Activated B cell treated with CpG ODN at 0.5 μM for 24 hours (primary cell): ENCODE measurements at regions not wholly inside any gene's neighbourhood (a gene's known extent, or its start where the extent isn't known, plus 50 kb on each side); places are given as distances from the start of the nearest gene placed in this dataset.
"Not testable (repeated sequence)": the region's sequence is repeated elsewhere in the genome, so short reads cannot be mapped to it uniquely, and the experiment has no call there.

Source experiments
- ATAC-seq: fragments of 200-7000 bp; cut with Tn5 transposase; one replicate; pipeline ENCODE4 v1.10.0; 2021; ENCODE audit warnings: low read depth, mild to moderate bottlenecking, moderate library complexity
- CTCF ChIA-PET: fragments of 350-600 bp; sonication (Branson Sonifier 250); formaldehyde crosslinking; loops from one replicate; lab custom pipeline; 2021; ENCODE audit warnings: antibody characterized with exemption; lab: Charles Lee
- POLR2A ChIA-PET: fragments of 350-600 bp; sonication (Branson Sonifier 250); formaldehyde crosslinking; loops from one replicate; lab custom pipeline; 2021; ENCODE audit warnings: antibody characterized with exemption; lab: Charles Lee
- DNase-seq: peaks from one replicate; pipeline ENCODE4 v3.0.0; 2022
- H3K27ac Mint-ChIP-seq: one replicate; pipeline ENCODE4 v1.8.0; 2020; ENCODE audit warnings: mixed read lengths
- H3K27me3 Mint-ChIP-seq: one replicate; pipeline ENCODE4 v1.8.0; 2021; ENCODE audit warnings: mixed read lengths
- H3K36me3 Mint-ChIP-seq: one replicate; pipeline ENCODE4 v1.8.0; 2021; ENCODE audit warnings: low read depth, mixed read lengths
- H3K4me1 Mint-ChIP-seq: one replicate; pipeline ENCODE4 v1.8.0; 2021; ENCODE audit warnings: mixed read lengths
- H3K4me3 Mint-ChIP-seq: one replicate; pipeline ENCODE4 v1.8.0; 2020; ENCODE audit warnings: mild to moderate bottlenecking, mixed read lengths
- H3K9me3 Mint-ChIP-seq: one replicate; pipeline ENCODE4 v1.8.0; 2020; ENCODE audit warnings: mixed read lengths
- CTCF ChIP-seq: fragments of 200-600 bp; IDR thresholded peaks from one replicate; pipeline ENCODE4 v1.8.0; 2022; ENCODE audit warnings: antibody characterized with exemption, mild to moderate bottlenecking
- intact Hi-C: fragments of 100-400 bp; cut with micrococcal nuclease; formaldehyde crosslinking; loops from one replicate; pipeline ENCODE4 v1.15.1; 2024

DNA sequence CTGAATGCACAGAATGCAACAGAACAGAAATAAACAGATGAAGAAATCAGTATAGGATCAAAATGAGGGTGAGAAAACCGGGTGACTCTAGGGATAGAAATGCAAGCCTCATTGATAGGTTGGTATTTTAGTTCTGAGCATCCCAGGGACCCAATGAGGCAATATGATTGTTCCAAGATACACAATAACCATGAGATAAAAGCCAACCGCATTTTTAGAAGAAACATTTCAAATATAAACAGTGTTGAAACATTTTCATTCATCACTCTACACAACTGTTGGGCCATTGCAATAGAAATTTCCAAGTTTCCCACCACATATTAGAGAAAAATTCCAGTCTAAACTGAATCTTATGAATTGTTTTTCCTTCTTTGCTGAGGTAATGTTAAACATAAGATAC lies 452.3 kb upstream of the PTGER4 start:
- TF ChIP-seq CTCF: no peak
- peaks cover 45% of the 10 kb centered on the region for H3K4me1 Mint-ChIP-seq
- intact Hi-C loops: loop anchor here (5.0 kb wide), 1 partner anchor 160 kb away; no protein-coding TSS in a partner anchor
- H3K36me3 Mint-ChIP-seq: no peaks in the 10 kb centered on the region
- no peak for DNase-seq
- no peak for ATAC-seq
- POLR2A ChIA-PET: no interaction called here
- no peaks in the 10 kb centered on the region for H3K9me3 Mint-ChIP-seq
- no peak overlapping the region for H3K27ac Mint-ChIP-seq
- CTCF ChIA-PET: no interaction called here
- no peaks in the 10 kb centered on the region for H3K27me3 Mint-ChIP-seq
- peak overlapping the region; percentile 33 for H3K4me3 Mint-ChIP-seq

DNA sequence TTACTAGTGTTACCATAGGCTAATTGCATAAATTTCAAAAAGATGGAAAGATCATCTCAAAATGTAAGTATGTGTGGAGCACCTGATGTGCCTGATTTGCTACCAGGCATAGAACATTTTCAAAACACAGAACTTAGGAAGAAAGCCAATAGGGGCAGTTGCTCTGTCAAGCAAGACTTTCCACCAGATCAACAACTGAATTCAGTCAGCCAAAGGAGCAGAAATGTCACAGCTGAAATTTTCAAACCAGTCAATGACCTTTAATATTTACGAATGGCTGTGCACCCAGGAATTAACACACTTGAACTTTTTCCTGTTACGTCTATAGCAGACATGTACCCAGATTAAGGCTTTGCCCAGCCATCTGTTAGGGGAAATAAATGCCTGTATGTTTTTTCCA lies 452.8 kb upstream of the PTGER4 start:
- DNase-seq: no peak
- Mint-ChIP-seq H3K9me3 (no peaks in the 10 kb centered on the region), H3K36me3 (no peaks in the 10 kb centered on the region), H3K4me3 (peak overlapping the region; percentile 33), H3K27me3 (peaks cover 2% of the 10 kb centered on the region), H3K4me1 (peaks cover 45% of the 10 kb centered on the region), H3K27ac (peak overlapping the region; percentile 19)
- intact Hi-C loops: loop anchor here (5.0 kb wide), 1 partner anchor 160 kb away; no protein-coding TSS in a partner anchor
- POLR2A ChIA-PET: interaction anchor here (1.0 kb wide), 1 partner anchor 259 kb away, joined by 3 read pairs; no protein-coding TSS in a partner anchor
- TF ChIP-seq CTCF: no peak
- ATAC-seq: peak; percentile 32
- CTCF ChIA-PET: no interaction called here

DNA sequence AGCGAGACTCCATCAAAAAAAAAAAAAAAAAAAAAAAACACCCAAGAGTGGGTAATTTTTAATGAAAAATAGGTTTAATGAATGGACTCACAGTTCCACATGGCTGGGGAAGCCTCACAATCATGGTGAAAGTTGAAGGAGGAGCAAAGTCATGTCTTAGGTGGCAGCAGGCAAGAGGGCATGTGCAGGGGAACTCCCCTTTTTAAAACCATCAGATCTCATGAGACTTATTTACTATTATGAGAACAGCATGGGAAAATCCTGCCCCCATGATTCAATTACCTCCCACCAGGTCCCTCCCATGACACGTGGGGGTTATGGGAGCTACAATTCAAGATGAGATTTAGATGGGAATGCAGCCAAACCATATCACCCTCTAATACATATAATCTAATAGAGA lies 454.6 kb upstream of the PTGER4 start:
- H3K9me3 Mint-ChIP-seq, DNase-seq, H3K36me3 Mint-ChIP-seq, H3K27me3 Mint-ChIP-seq: not testable (repeated sequence)
- ChIA-PET CTCF (interaction anchor here (0.9 kb wide), 1 partner anchor 461 kb away, joined by 3 read pairs; no protein-coding TSS in a partner anchor), POLR2A (interaction anchor here (0.6 to 1.3 kb wide), 7 partner anchors 12 to 587 kb away, joined by 3 to 7 read pairs (median 4); no protein-coding TSS in a partner anchor)
- ATAC-seq: peak; percentile 53
- Mint-ChIP-seq H3K4me1 (peaks cover 45% of the 10 kb centered on the region), H3K4me3 (peak overlapping the region; percentile 15), H3K27ac (peak overlapping the region; percentile 79)
- intact Hi-C loops: loop anchor here (1.0 to 5.0 kb wide), 5 partner anchors 52 to 464 kb away; no protein-coding TSS in a partner anchor

DNA sequence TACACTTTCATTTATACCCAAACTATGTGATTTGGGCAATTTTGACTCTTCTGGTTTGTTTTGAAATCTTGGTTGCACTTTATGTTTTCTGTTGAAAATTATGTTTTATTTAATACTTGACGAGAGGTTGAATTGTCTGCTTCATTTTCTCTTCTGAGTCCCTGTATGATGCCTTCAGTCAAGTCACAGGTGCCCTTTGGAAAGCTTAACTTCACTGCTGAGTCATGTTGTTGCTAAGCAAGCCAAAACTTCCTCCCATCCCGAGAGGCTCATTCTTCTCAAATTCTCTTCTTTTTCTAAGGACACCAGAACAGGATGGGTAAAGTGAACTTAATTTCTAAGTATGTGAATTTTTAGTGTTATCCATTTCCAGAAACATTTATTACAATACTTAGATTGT lies 455.3 kb upstream of the PTGER4 start:
- no peak for TF ChIP-seq CTCF
- intact Hi-C loops: loop anchor here (1.0 to 5.0 kb wide), 5 partner anchors 212 to 464 kb away; partner anchors contain the start of gene PTGER4
- Mint-ChIP-seq H3K4me1 (peaks cover 45% of the 10 kb centered on the region), H3K27ac (peak overlapping the region; percentile 79), H3K36me3 (no peaks in the 10 kb centered on the region), H3K27me3 (peaks cover 5% of the 10 kb centered on the region), H3K9me3 (no peaks in the 10 kb centered on the region), H3K4me3 (peak overlapping the region; percentile 21)
- DNase-seq: no peak
- ChIA-PET CTCF (no interaction called here), POLR2A (interaction anchor here (0.6 to 1.3 kb wide), 5 partner anchors 16 to 588 kb away, joined by 3 to 5 read pairs (median 3); no protein-coding TSS in a partner anchor)
- ATAC-seq: no peak

DNA sequence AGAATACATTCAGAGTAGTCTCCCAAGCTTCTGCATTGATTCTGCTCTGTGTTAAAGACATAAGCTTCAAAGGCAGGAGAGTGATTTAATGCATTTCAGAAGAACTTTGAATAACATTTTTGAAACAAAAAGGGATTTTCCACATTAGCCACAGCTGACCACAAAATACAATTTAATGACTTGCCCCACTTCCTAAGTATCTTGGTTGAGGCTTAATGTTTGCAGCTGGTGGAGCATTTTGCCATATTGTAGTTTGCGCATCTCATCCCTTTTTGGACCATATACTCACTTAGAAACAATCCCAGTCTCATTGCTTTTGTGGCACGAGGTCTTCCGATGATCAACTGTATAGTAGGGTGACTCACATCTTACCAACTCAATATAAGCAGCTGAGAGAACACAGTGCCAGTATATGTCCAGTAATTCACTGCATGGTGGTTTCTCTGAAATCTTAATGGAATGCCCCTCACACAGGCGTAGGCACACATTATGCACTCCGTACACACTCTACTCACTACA lies 455.8 kb upstream of the PTGER4 start:
- ChIA-PET POLR2A (interaction anchor here (0.6 to 0.8 kb wide), 2 partner anchors 15 to 148 kb away, joined by 3 read pairs; no protein-coding TSS in a partner anchor), CTCF (interaction anchor here (0.8 kb wide), 1 partner anchor 11 kb away, joined by 3 read pairs; no protein-coding TSS in a partner anchor)
- Mint-ChIP-seq H3K27me3 (peaks cover 5% of the 10 kb centered on the region), H3K9me3 (no peaks in the 10 kb centered on the region), H3K4me3 (peak overlapping the region; percentile 21), H3K27ac (peak overlapping the region; percentile 79), H3K4me1 (peaks cover 45% of the 10 kb centered on the region), H3K36me3 (no peaks in the 10 kb centered on the region)
- intact Hi-C loops: loop anchor here (1.0 to 5.0 kb wide), 6 partner anchors 9 to 465 kb away; partner anchors contain the start of gene PTGER4
- TF ChIP-seq CTCF: no peak
- no peak for DNase-seq
- ATAC-seq: peak; percentile 63
